CD14-positive monocyte (primary cell): ENCODE measurements at regions not wholly inside any gene's neighbourhood (a gene's known extent, or its start where the extent isn't known, plus 50 kb on each side); places are given as distances from the start of the nearest gene placed in this dataset.

Experiments
- DNase-seq, 3 donors: peaks; one replicate each; pipeline ENCODE4 v3.0.0-alpha.2; 2011 to 2022
- H2AFZ ChIP-seq: 2 replicates; pipeline ENCODE4 v1.6.0; 2012; ENCODE audit warnings: mild to moderate bottlenecking, low read depth, low read length, inconsistent platforms; ENCODE audit not compliant: insufficient read depth, poor library complexity, severe bottlenecking
- H3K27ac ChIP-seq, 2 donors: 1 replicate in 1 of 2; 2 replicates in 1 of 2; pipeline ENCODE4 v1.5.1; 2012 to 2013; ENCODE audit warnings: low read length in 2 of 2, control low read depth in 1 of 2, inconsistent platforms in 1 of 2, low read depth in 1 of 2, mild to moderate bottlenecking in 1 of 2
- H3K27me3 ChIP-seq, 2 donors: one replicate each; pipeline versions ENCODE4 v1.6.0 to v1.6.1; 2011 to 2013; ENCODE audit warnings: low read length in 2 of 2; ENCODE audit not compliant: control insufficient read depth in 2 of 2, insufficient read depth in 2 of 2
- H3K36me3 ChIP-seq, 2 donors: replicated peaks in 1 of 2; 1 replicate in 1 of 2; 2 replicates in 1 of 2; pipeline versions ENCODE4 v1.5.1 to v1.6.1; 2012 to 2013; ENCODE audit warnings: low read length in 2 of 2, control low read depth in 1 of 2, inconsistent platforms in 1 of 2, mild to moderate bottlenecking in 1 of 2; ENCODE audit not compliant: insufficient read depth in 2 of 2, control insufficient read depth in 1 of 2
- H3K4me1 ChIP-seq, 2 donors: 1 replicate in 1 of 2; 2 replicates in 1 of 2; pipeline versions ENCODE4 v1.5.1 to v1.6.1; 2012 to 2013; ENCODE audit warnings: low read length in 2 of 2, control low read depth in 1 of 2, inconsistent platforms in 1 of 2, mild to moderate bottlenecking in 1 of 2, moderate library complexity in 1 of 2; ENCODE audit not compliant: insufficient read depth in 2 of 2, control insufficient read depth in 1 of 2
- H3K4me2 ChIP-seq: replicated peaks from 2 replicates; pipeline ENCODE3; 2012; ENCODE audit warnings: low read length, moderate library complexity, mild to moderate bottlenecking; ENCODE audit not compliant: poor library complexity, severe bottlenecking; ENCODE audit errors: extremely low read depth
- H3K4me3 ChIP-seq, 3 experiments: fragments of 200-600 bp in 1 of 3; sonication (generic) in 1 of 3; replicated peaks in 1 of 3; 1 replicate in 2 of 3; 2 replicates in 1 of 3; pipeline ENCODE4 v1.5.1; 2011 to 2013; ENCODE audit warnings: low read length in 3 of 3, mild to moderate bottlenecking in 3 of 3, control low read depth in 2 of 3, low read depth in 2 of 3, inconsistent platforms in 1 of 3, moderate library complexity in 1 of 3
- H3K79me2 ChIP-seq: 2 replicates; pipeline ENCODE4 v1.6.0; 2012; ENCODE audit warnings: mild to moderate bottlenecking, control low read depth, inconsistent platforms, low read length, moderate library complexity; ENCODE audit not compliant: insufficient read depth
- H3K9ac ChIP-seq: 2 replicates; pipeline ENCODE4 v1.6.0; 2017; ENCODE audit warnings: low read length, mild to moderate bottlenecking; ENCODE audit not compliant: insufficient read depth, poor library complexity, severe bottlenecking
- H3K9me3 ChIP-seq, 2 donors: replicated peaks in 1 of 2; 1 replicate in 1 of 2; 2 replicates in 1 of 2; pipeline versions ENCODE4 v1.5.1 to v1.6.1; 2012 to 2013; ENCODE audit warnings: low read length in 2 of 2, control low read depth in 1 of 2; ENCODE audit not compliant: control insufficient read depth in 1 of 2, insufficient read depth in 1 of 2
- H4K20me1 ChIP-seq: 2 replicates; pipeline ENCODE4 v1.6.0; 2012; ENCODE audit warnings: mild to moderate bottlenecking, low read length, control low read depth, moderate library complexity; ENCODE audit not compliant: insufficient read depth
- H3K27ac Mint-ChIP-seq, 7 donors: one replicate each; pipeline ENCODE4 v1.8.0; 2020; ENCODE audit warnings: mild to moderate bottlenecking in 7 of 7, mixed read lengths in 7 of 7, moderate library complexity in 6 of 7, inconsistent platforms in 2 of 7
- H3K27me3 Mint-ChIP-seq, 3 donors: one replicate each; pipeline ENCODE4 v1.8.0; 2021 to 2022; ENCODE audit warnings: low read depth in 3 of 3, mild to moderate bottlenecking in 3 of 3, mixed read lengths in 3 of 3, moderate library complexity in 3 of 3, inconsistent platforms in 1 of 3
- H3K36me3 Mint-ChIP-seq, 2 donors: one replicate each; pipeline ENCODE4 v1.8.0; 2020; ENCODE audit warnings: mixed read lengths in 2 of 2, inconsistent platforms in 1 of 2, mild to moderate bottlenecking in 1 of 2
- H3K4me1 Mint-ChIP-seq: one replicate; pipeline ENCODE4 v1.8.0; 2020; ENCODE audit warnings: mild to moderate bottlenecking, mixed read lengths
- H3K4me3 Mint-ChIP-seq, 2 donors: one replicate each; pipeline ENCODE4 v1.8.0; 2020; ENCODE audit warnings: mild to moderate bottlenecking in 2 of 2, mixed read lengths in 2 of 2, moderate library complexity in 1 of 2
- H3K9me3 Mint-ChIP-seq, 7 donors: one replicate each; pipeline ENCODE4 v1.8.0; 2020 to 2022; ENCODE audit warnings: mixed read lengths in 7 of 7, mild to moderate bottlenecking in 6 of 7, moderate library complexity in 6 of 7, inconsistent platforms in 2 of 7
- CTCF ChIP-seq: fragments of 200-600 bp; IDR thresholded peaks from one replicate; pipeline ENCODE4 v1.8.0; 2022; ENCODE audit warnings: antibody characterized with exemption, mild to moderate bottlenecking
- WGBS: methylation state at CpG from one replicate; pipeline ENCODE4 v1.1.5; 2013; ENCODE audit warnings: missing lambda C conversion rate; ENCODE audit not compliant: insufficient coverage; 5-methylcytosine and 5-hydroxymethylcytosine counted together
- intact Hi-C, 2 donors: fragments of 100-400 bp; cut with micrococcal nuclease; formaldehyde crosslinking; loops; one replicate each; pipeline versions ENCODE4 v1.15.0 to v1.15.1; 2023

- Histone ChIP-seq H3K27me3 (no peaks in the 10 kb centered on the region), H3K9ac (no peak overlapping the region), H3K36me3 (no peaks in the 10 kb centered on the region), H3K4me1 (peaks cover 10 to 21% of the 10 kb centered on the region in 2 donors), H4K20me1 (no peaks in the 10 kb centered on the region), H3K27ac (no peak overlapping the region), H3K4me2 (no peak overlapping the region), H3K4me3 (no peak overlapping the region), H3K79me2 (no peaks in the 10 kb centered on the region), H3K9me3 (no peaks in the 10 kb centered on the region), H2AFZ (no peak overlapping the region)
- no peak for TF ChIP-seq CTCF
- Mint-ChIP-seq H3K27ac (peak overlapping the region in 1 of 7 donors; percentile 61), H3K4me3 (peak overlapping the region in 1 of 2 donors; percentile 8), H3K27me3 (peaks cover 0 to 6% (median 3%) of the 10 kb centered on the region in 3 donors), H3K4me1 (peaks cover 39% of the 10 kb centered on the region), H3K9me3 (peaks cover 0 to 2% (median 0%) of the 10 kb centered on the region in 7 donors), H3K36me3 (no peaks in the 10 kb centered on the region)
- no peak for DNase-seq
- 100% methylated on average over 1 of the region's 5 CpGs for WGBS
- intact Hi-C loops = loop anchor here in 1 of 2 donors (10.0 kb wide), 2 partner anchors 72 to 132 kb away; no protein-coding TSS in a partner anchor
Measured at GRCh38 chr5:173733021-173733420, 116.6 kb upstream of the BOD1 start.

GRCh38 chr5:173733425-173733824, 117.0 kb upstream of the BOD1 start:
- H3K36me3 Mint-ChIP-seq = no peaks in the 10 kb centered on the region
- peaks cover 35% of the 10 kb centered on the region for H3K4me1 Mint-ChIP-seq
- H3K79me2 ChIP-seq = no peaks in the 10 kb centered on the region
- H3K9me3 ChIP-seq = no peaks in the 10 kb centered on the region
- H3K4me2 ChIP-seq = no peak overlapping the region
- H4K20me1 ChIP-seq = no peaks in the 10 kb centered on the region
- H3K4me3 ChIP-seq = no peak overlapping the region
- intact Hi-C loops = loop anchor here in 1 of 2 donors (10.0 kb wide), 2 partner anchors 71 to 131 kb away; no protein-coding TSS in a partner anchor
- no peak for TF ChIP-seq CTCF
- H3K4me3 Mint-ChIP-seq = no peak overlapping the region
- no peak overlapping the region for H2AFZ ChIP-seq
- peak overlapping the region in 3 of 7 donors; percentile 14 to 54 (median 39) for H3K27ac Mint-ChIP-seq
- peaks cover 0 to 2% (median 0%) of the 10 kb centered on the region in 7 donors for H3K9me3 Mint-ChIP-seq
- H3K27me3 ChIP-seq = no peaks in the 10 kb centered on the region
- H3K9ac ChIP-seq = no peak overlapping the region
- no peaks in the 10 kb centered on the region for H3K36me3 ChIP-seq
- peaks cover 10 to 21% of the 10 kb centered on the region in 2 donors for H3K4me1 ChIP-seq
- peaks cover 0 to 6% (median 4%) of the 10 kb centered on the region in 3 donors for H3K27me3 Mint-ChIP-seq
- no peak for DNase-seq
- 73% methylated on average over 7 of the region's 9 CpGs for WGBS
- no peak overlapping the region for H3K27ac ChIP-seq
